Skeletal muscle satellite cell (primary cell): ENCODE measurements at regions not wholly inside any gene's neighbourhood (a gene's known extent, or its start where the extent isn't known, plus 50 kb on each side); places are given as distances from the start of the nearest gene placed in this dataset.
"Not testable (repeated sequence)": the region's sequence is repeated elsewhere in the genome, so short reads cannot be mapped to it uniquely, and the experiment has no call there.

Experiments used
- H3K27me3 ChIP-seq: 2 replicates; pipeline ENCODE4 v1.7.0; 2013; ENCODE audit warnings: low read length; ENCODE audit not compliant: control insufficient read depth, insufficient read depth
- H3K36me3 ChIP-seq: 2 replicates; pipeline ENCODE4 v1.7.0; 2013; ENCODE audit warnings: mild to moderate bottlenecking, control low read depth, low read length; ENCODE audit not compliant: insufficient read depth
- H3K4me1 ChIP-seq: 2 replicates; pipeline ENCODE4 v1.7.0; 2013; ENCODE audit warnings: low read length; ENCODE audit not compliant: control insufficient read depth, insufficient read depth
- H3K4me2 ChIP-seq: 2 replicates; pipeline ENCODE4 v1.7.0; 2013; ENCODE audit warnings: mild to moderate bottlenecking, low read length
- H3K4me3 ChIP-seq: 2 replicates; pipeline ENCODE4 v1.7.0; 2013; ENCODE audit warnings: low read length
- H3K9ac ChIP-seq: 2 replicates; pipeline ENCODE4 v1.7.0; 2013; ENCODE audit warnings: mild to moderate bottlenecking, low read depth, low read length, moderate library complexity
- H3K9me3 ChIP-seq: replicated peaks from 2 replicates; pipeline ENCODE4 v1.7.0; 2013; ENCODE audit warnings: mild to moderate bottlenecking, control low read depth, low read length

GRCh38 chr2:122075381-122075780 lies 319.9 kb downstream of the TSN start:
- H3K4me2 ChIP-seq = no peak overlapping the region
- H3K4me3 ChIP-seq = no peak overlapping the region
- no peaks in the 10 kb centered on the region for H3K27me3 ChIP-seq
- H3K9me3 ChIP-seq = no peaks in the 10 kb centered on the region
- H3K9ac ChIP-seq = no peak overlapping the region
- H3K36me3 ChIP-seq = no peaks in the 10 kb centered on the region
- H3K4me1 ChIP-seq = no peaks in the 10 kb centered on the region

- Histone ChIP-seq H3K9ac (no peak overlapping the region), H3K4me2 (no peak overlapping the region), H3K36me3 (no peaks in the 10 kb centered on the region), H3K9me3 (no peaks in the 10 kb centered on the region), H3K27me3 (no peaks in the 10 kb centered on the region), H3K4me3 (no peak overlapping the region), H3K4me1 (no peaks in the 10 kb centered on the region)
Measured at GRCh38 chr2:122077114-122077513, 321.7 kb downstream of the TSN start.

GRCh38 chr2:122077771-122078170 lies 322.3 kb downstream of the TSN start:
- no peak overlapping the region for H3K9ac ChIP-seq
- no peak overlapping the region for H3K4me2 ChIP-seq
- no peaks in the 10 kb centered on the region for H3K27me3 ChIP-seq
- no peak overlapping the region for H3K4me3 ChIP-seq
- no peaks in the 10 kb centered on the region for H3K36me3 ChIP-seq
- H3K9me3 ChIP-seq = no peaks in the 10 kb centered on the region
- H3K4me1 ChIP-seq = no peaks in the 10 kb centered on the region

GRCh38 chr2:122078451-122078850 lies 323.0 kb downstream of the TSN start:
- H3K4me3 ChIP-seq = no peak overlapping the region
- H3K4me2 ChIP-seq = no peak overlapping the region
- no peak overlapping the region for H3K9ac ChIP-seq
- H3K4me1 ChIP-seq = no peaks in the 10 kb centered on the region
- no peaks in the 10 kb centered on the region for H3K36me3 ChIP-seq
- no peaks in the 10 kb centered on the region for H3K9me3 ChIP-seq
- no peaks in the 10 kb centered on the region for H3K27me3 ChIP-seq

- H3K4me2 ChIP-seq = no peak overlapping the region
Measured at GRCh38 chr2:122079844-122080243, 324.4 kb downstream of the TSN start.

GRCh38 chr2:122080316-122080715 lies 324.9 kb downstream of the TSN start:
- Histone ChIP-seq H3K36me3 (no peaks in the 10 kb centered on the region), H3K4me2 (no peak overlapping the region), H3K4me1 (no peaks in the 10 kb centered on the region), H3K9me3 (no peaks in the 10 kb centered on the region), H3K9ac (no peak overlapping the region), H3K4me3 (no peak overlapping the region), H3K27me3 (no peaks in the 10 kb centered on the region)

More at GRCh38 chr2:122079844-122080243, 324.4 kb downstream of the TSN start:
- no peaks in the 10 kb centered on the region for H3K4me1 ChIP-seq
- H3K9ac ChIP-seq = no peak overlapping the region
- no peak overlapping the region for H3K4me3 ChIP-seq
- H3K9me3 ChIP-seq = no peaks in the 10 kb centered on the region
- no peaks in the 10 kb centered on the region for H3K27me3 ChIP-seq
- no peaks in the 10 kb centered on the region for H3K36me3 ChIP-seq

- no peak overlapping the region for H3K9ac ChIP-seq
- H3K4me3 ChIP-seq = no peak overlapping the region
- H3K9me3 ChIP-seq = no peaks in the 10 kb centered on the region
- no peaks in the 10 kb centered on the region for H3K4me1 ChIP-seq
- H3K27me3 ChIP-seq = no peaks in the 10 kb centered on the region
- H3K36me3 ChIP-seq = no peaks in the 10 kb centered on the region
- H3K4me2 ChIP-seq = no peak overlapping the region
Measured at GRCh38 chr2:122080871-122081270, 325.4 kb downstream of the TSN start.

- Histone ChIP-seq H3K36me3 (no peaks in the 10 kb centered on the region), H3K27me3 (no peaks in the 10 kb centered on the region), H3K9ac (no peak overlapping the region), H3K9me3 (no peaks in the 10 kb centered on the region), H3K4me2 (no peak overlapping the region), H3K4me3 (no peak overlapping the region), H3K4me1 (no peaks in the 10 kb centered on the region)
Measured at GRCh38 chr2:122081751-122082150, 326.3 kb downstream of the TSN start.

- no peak overlapping the region for H3K9ac ChIP-seq
- H3K36me3 ChIP-seq = no peaks in the 10 kb centered on the region
- H3K9me3 ChIP-seq = no peaks in the 10 kb centered on the region
- H3K4me3 ChIP-seq = no peak overlapping the region
- H3K4me1 ChIP-seq = no peaks in the 10 kb centered on the region
- H3K4me2 ChIP-seq = no peak overlapping the region
- H3K27me3 ChIP-seq = no peaks in the 10 kb centered on the region
Measured at GRCh38 chr2:122083256-122084048, 328.0 kb downstream of the TSN start.

- not testable (repeated sequence) for H3K36me3 ChIP-seq, H3K27me3 ChIP-seq, H3K4me1 ChIP-seq, H3K9me3 ChIP-seq, H3K9ac ChIP-seq, H3K4me2 ChIP-seq, H3K4me3 ChIP-seq
Measured at GRCh38 chr2:122085672-122086071, 330.2 kb downstream of the TSN start.

- Histone ChIP-seq H3K4me2 (no peak overlapping the region), H3K9me3 (no peaks in the 10 kb centered on the region), H3K4me1 (no peaks in the 10 kb centered on the region), H3K36me3 (no peaks in the 10 kb centered on the region), H3K4me3 (no peak overlapping the region), H3K27me3 (no peaks in the 10 kb centered on the region), H3K9ac (no peak overlapping the region)
Measured at GRCh38 chr2:122094557-122094956, 339.1 kb downstream of the TSN start.

GRCh38 chr2:122096761-122097160 lies 341.3 kb downstream of the TSN start:
- Histone ChIP-seq H3K4me3 (no peak overlapping the region), H3K36me3 (no peaks in the 10 kb centered on the region), H3K9me3 (no peaks in the 10 kb centered on the region), H3K4me2 (no peak overlapping the region), H3K27me3 (no peaks in the 10 kb centered on the region), H3K9ac (no peak overlapping the region), H3K4me1 (no peaks in the 10 kb centered on the region)
